ENCODE measurements at regions not wholly inside any gene's neighbourhood (a gene's known extent, or its start where the extent isn't known, plus 50 kb on each side); places are given as distances from the start of the nearest gene placed in this dataset.

DNA sequence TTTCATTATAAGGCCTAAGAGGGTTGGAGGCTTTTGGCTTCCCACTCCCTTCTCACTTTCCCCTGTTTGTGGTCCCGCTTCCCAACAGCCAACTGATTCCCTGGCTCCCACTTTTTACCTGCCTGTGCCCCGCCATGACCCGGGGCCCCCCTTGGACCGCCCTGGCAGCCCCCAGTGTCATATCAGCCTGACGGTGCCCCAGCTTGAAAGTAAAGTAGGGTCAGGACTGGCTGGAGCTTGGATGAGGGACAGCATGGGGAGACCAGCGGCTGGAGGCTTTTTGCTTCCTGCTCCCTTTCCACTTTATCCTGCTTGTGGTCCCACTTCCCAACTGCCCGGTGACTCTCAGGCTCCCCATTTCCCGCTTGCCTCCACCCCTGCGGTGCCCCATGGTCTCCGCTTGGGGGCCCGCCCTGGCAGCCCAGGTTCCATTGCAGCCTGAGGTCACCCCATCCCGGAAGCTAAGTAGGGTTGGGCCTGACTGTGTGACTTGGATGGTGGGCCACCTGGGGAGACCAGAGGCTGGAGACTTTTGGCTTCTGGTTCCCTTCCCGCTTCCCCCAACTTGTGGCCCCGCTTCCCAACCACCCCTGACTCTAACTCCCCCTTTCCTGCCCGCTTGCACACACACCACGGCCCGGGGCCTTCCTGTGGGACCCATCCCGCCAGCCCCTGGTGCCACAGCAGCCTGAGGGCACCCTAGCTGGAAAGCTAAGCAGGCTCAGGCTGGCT lies 2274.7 kb downstream of the TP53TG3F start:
- DNase-seq (ENCODE audit: low read depth in 1 of 2, low spot score in 1 of 2): no peak
- TF ChIP-seq GABPA (IDR thresholded peaks at IDR 0.05; ENCODE audit: low read depth): no peak
- TF ChIP-seq SPI1 (IDR thresholded peaks at IDR 0.05; ENCODE audit: borderline replicate concordance, low read depth): no peak
- TF ChIP-seq, protein P1, sequence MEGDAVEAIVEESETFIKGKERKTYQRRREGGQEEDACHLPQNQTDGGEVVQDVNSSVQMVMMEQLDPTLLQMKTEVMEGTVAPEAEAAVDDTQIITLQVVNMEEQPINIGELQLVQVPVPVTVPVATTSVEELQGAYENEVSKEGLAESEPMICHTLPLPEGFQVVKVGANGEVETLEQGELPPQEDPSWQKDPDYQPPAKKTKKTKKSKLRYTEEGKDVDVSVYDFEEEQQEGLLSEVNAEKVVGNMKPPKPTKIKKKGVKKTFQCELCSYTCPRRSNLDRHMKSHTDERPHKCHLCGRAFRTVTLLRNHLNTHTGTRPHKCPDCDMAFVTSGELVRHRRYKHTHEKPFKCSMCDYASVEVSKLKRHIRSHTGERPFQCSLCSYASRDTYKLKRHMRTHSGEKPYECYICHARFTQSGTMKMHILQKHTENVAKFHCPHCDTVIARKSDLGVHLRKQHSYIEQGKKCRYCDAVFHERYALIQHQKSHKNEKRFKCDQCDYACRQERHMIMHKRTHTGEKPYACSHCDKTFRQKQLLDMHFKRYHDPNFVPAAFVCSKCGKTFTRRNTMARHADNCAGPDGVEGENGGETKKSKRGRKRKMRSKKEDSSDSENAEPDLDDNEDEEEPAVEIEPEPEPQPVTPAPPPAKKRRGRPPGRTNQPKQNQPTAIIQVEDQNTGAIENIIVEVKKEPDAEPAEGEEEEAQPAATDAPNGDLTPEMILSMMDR (IDR thresholded peaks at IDR 0.05; ENCODE audit: insufficient read depth, low read length): no peak
- TF ChIP-seq, protein P2, sequence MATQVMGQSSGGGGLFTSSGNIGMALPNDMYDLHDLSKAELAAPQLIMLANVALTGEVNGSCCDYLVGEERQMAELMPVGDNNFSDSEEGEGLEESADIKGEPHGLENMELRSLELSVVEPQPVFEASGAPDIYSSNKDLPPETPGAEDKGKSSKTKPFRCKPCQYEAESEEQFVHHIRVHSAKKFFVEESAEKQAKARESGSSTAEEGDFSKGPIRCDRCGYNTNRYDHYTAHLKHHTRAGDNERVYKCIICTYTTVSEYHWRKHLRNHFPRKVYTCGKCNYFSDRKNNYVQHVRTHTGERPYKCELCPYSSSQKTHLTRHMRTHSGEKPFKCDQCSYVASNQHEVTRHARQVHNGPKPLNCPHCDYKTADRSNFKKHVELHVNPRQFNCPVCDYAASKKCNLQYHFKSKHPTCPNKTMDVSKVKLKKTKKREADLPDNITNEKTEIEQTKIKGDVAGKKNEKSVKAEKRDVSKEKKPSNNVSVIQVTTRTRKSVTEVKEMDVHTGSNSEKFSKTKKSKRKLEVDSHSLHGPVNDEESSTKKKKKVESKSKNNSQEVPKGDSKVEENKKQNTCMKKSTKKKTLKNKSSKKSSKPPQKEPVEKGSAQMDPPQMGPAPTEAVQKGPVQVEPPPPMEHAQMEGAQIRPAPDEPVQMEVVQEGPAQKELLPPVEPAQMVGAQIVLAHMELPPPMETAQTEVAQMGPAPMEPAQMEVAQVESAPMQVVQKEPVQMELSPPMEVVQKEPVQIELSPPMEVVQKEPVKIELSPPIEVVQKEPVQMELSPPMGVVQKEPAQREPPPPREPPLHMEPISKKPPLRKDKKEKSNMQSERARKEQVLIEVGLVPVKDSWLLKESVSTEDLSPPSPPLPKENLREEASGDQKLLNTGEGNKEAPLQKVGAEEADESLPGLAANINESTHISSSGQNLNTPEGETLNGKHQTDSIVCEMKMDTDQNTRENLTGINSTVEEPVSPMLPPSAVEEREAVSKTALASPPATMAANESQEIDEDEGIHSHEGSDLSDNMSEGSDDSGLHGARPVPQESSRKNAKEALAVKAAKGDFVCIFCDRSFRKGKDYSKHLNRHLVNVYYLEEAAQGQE (IDR thresholded peaks at IDR 0.05; ENCODE audit: insufficient replicate concordance, low read depth): no peak
- no peak for TF ChIP-seq POLR2AphosphoS5 (IDR thresholded peaks at IDR 0.05; ENCODE audit: low read depth)

DNA sequence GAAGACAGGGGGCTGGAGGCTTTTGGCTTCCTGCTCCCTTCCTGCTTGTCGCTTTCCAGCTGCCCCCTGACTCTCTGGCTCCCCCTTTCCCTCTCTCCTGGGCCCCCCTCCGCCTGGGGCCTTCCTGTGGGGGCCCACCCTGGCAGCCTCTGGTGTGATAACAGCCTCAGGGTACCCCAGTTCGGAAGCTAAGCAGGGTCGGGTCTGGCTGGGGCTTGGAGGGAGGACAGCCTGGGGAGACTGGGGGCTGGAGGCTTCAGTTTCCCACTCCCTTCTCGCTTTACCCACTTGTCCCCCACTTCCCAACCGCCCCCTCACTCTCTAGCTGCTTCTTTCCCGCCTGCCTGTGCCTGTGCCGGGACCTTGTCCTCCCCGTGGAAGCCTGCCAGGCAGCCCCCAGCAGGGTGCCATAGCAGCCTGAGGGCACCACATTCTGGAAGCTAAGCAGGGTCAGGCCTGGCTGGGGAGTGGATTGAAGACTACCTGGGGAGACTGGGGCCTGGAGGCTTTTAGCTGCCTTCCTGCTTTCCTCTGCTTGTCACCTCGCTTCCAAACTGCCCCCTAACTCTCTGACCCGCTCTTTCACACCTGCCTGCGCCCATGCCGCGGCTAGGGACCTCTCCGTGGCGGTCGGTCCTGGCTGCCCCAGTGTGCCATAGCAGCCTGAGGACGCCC lies 2275.5 kb downstream of the TP53TG3F start:
- Histone ChIP-seq H3K4me3 (replicated peaks; ENCODE audit: insufficient read depth, low read length) (no peak overlapping the region), H3K27me3 (ENCODE audit: insufficient read depth, poor library complexity, severe bottlenecking) (no peaks in the 10 kb centered on the region), H3K27ac (replicated peaks) (no peak overlapping the region)
- TF ChIP-seq GABPA (IDR thresholded peaks at IDR 0.05; ENCODE audit: low read depth) (no peak), SPI1 (IDR thresholded peaks at IDR 0.05; ENCODE audit: borderline replicate concordance, low read depth) (no peak), POLR2AphosphoS5 (IDR thresholded peaks at IDR 0.05; ENCODE audit: low read depth) (no peak)
- TF ChIP-seq, protein P2 (IDR thresholded peaks at IDR 0.05; ENCODE audit: insufficient replicate concordance, low read depth): no peak
- TF ChIP-seq, protein P1 (IDR thresholded peaks at IDR 0.05; ENCODE audit: insufficient read depth, low read length): no peak
- DNase-seq (ENCODE audit: low read depth in 1 of 2, low spot score in 1 of 2): no peak

More for the DNA sequence above, 2274.7 kb downstream of the TP53TG3F start:
- H3K4me3 ChIP-seq (replicated peaks; ENCODE audit: insufficient read depth, low read length): no peak overlapping the region
- no peaks in the 10 kb centered on the region for H3K27me3 ChIP-seq (ENCODE audit: insufficient read depth, poor library complexity, severe bottlenecking)
- no peak overlapping the region for H3K27ac ChIP-seq (replicated peaks)

DNA sequence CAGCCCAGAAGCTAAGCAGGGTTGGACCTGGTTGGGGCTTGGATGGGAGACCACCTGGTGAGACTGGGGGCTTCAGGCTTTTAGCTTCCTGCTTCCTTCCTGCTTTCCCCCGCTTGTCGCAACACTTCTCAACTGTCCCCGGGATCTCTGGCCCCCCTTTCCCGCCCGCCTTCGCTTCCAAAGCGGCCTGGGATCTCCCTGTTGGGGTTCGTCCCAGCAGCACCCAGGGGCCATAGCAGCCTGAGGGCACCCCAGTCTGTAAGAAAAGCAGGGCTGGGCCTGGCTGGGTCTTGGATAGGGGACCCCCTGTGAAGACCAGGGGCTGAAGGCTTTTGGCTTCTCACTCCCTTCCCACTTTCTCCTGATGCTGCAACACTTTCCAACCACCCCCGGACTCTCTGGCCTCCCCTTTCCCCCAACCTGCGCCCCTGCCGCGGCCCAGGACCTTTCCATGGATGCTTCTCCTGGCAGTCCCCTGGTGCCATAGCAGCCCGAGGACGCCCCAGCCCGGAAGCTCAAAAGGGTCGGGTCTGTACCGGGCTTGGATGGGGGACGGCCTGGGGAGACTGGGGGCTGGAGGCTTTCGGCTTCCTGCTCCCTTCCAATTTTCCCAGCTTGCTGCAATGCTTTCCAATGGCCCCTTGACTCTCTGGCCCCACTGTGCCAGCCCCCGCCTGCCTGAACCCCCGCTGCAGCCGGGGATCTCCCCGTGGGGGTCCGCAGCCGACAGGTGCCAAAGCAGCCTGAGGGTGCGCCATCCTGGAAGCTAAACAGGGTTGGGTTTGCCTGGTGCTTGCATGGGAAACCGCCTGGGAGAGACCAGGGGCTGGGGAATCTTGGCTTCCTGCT lies 2276.2 kb downstream of the TP53TG3F start:
- Histone ChIP-seq H3K27ac (replicated peaks) (no peak overlapping the region), H3K27me3 (ENCODE audit: insufficient read depth, poor library complexity, severe bottlenecking) (no peaks in the 10 kb centered on the region), H3K4me3 (replicated peaks; ENCODE audit: insufficient read depth, low read length) (no peak overlapping the region)
- DNase-seq (ENCODE audit: low read depth in 1 of 2, low spot score in 1 of 2): no peak
- TF ChIP-seq, protein P1 (IDR thresholded peaks at IDR 0.05; ENCODE audit: insufficient read depth, low read length): no peak
- TF ChIP-seq POLR2AphosphoS5 (IDR thresholded peaks at IDR 0.05; ENCODE audit: low read depth): no peak
